Neural cell (in vitro differentiated cells): ENCODE measurements at regions not wholly inside any gene's neighbourhood (a gene's known extent, or its start where the extent isn't known, plus 50 kb on each side); places are given as distances from the start of the nearest gene placed in this dataset.

Experiments
- H2AFZ ChIP-seq: fragments of 200-600, 300-800 bp; sonication (generic), shearing (Covaris generic); 2 replicates; pipeline ENCODE4 v1.6.0; 2014; ENCODE audit warnings: low read depth, mild to moderate bottlenecking, antibody characterized with exemption, low read length, moderate library complexity
- H3F3A ChIP-seq: fragments of 200-600 bp; shearing (Covaris generic); 2 replicates; pipeline ENCODE4 v1.6.1; 2016; ENCODE audit warnings: mild to moderate bottlenecking, moderate library complexity, mixed read lengths, antibody characterized with exemption, low read length; ENCODE audit not compliant: insufficient read depth, poor library complexity, severe bottlenecking
- H3K27ac ChIP-seq: fragments of 200-600, 300-800 bp; sonication (generic), shearing (Covaris generic); 2 replicates; pipeline ENCODE4 v1.5.1; 2014; ENCODE audit warnings: mild to moderate bottlenecking, low read length, moderate library complexity
- H3K27me3 ChIP-seq: fragments of 300-800, 200-600 bp; sonication (generic), shearing (Covaris generic); 2 replicates; pipeline ENCODE4 v1.6.0; 2014; ENCODE audit warnings: mild to moderate bottlenecking, low read depth, low read length, moderate library complexity; ENCODE audit not compliant: insufficient read depth
- H3K36me3 ChIP-seq: fragments of 300-800, 200-600 bp; sonication (generic), shearing (Covaris generic); 2 replicates; pipeline ENCODE4 v1.5.1; 2014; ENCODE audit warnings: mild to moderate bottlenecking, antibody characterized with exemption, low read length, moderate library complexity; ENCODE audit not compliant: insufficient read depth
- H3K4me2 ChIP-seq: fragments of 300-800, 200-600 bp; sonication (generic), shearing (Covaris generic); 2 replicates; pipeline ENCODE4 v1.6.0; 2014; ENCODE audit warnings: mild to moderate bottlenecking, low read length
- H3K4me3 ChIP-seq: fragments of 300-800, 200-600 bp; sonication (generic), shearing (Covaris generic); 2 replicates; pipeline ENCODE4 v1.5.1; 2014; ENCODE audit warnings: mild to moderate bottlenecking, low read length, moderate library complexity
- H3K79me2 ChIP-seq: fragments of 200-600 bp; shearing (Covaris generic); replicated peaks from 2 replicates; pipeline ENCODE4 v1.6.0; 2014; ENCODE audit warnings: mild to moderate bottlenecking, low read length, moderate library complexity; ENCODE audit not compliant: insufficient read depth
- H3K9ac ChIP-seq: fragments of 300-800, 200-600 bp; sonication (generic), shearing (Covaris generic); 2 replicates; pipeline ENCODE4 v1.6.1; 2016; ENCODE audit warnings: mild to moderate bottlenecking, low read length, mixed read lengths
- H3K9me2 ChIP-seq: fragments of 200-600 bp; shearing (Covaris generic); 2 replicates; pipeline ENCODE4 v1.6.1; 2016; ENCODE audit warnings: mild to moderate bottlenecking, low read length, mixed read lengths; ENCODE audit not compliant: insufficient read depth
- H3K9me3 ChIP-seq: fragments of 200-600, 300-800 bp; sonication (generic), shearing (Covaris generic); 2 replicates; pipeline ENCODE4 v1.6.1; 2016; ENCODE audit warnings: mild to moderate bottlenecking, mixed run types, low read length, moderate library complexity, mixed read lengths
- H4K20me1 ChIP-seq: fragments of 200-600 bp; shearing (Covaris generic); 2 replicates; pipeline ENCODE4 v1.6.1; 2016; ENCODE audit warnings: mild to moderate bottlenecking, mixed run types; ENCODE audit not compliant: insufficient read depth
- EP300 ChIP-seq: fragments of 450-650 bp; conservative IDR thresholded peaks from 2 replicates; pipeline ENCODE4 v1.6.1; 2014; ENCODE audit warnings: antibody characterized with exemption, mild to moderate bottlenecking, moderate library complexity; ENCODE audit not compliant: poor library complexity, severe bottlenecking
- EZH2 ChIP-seq: fragments of 200-600, 300-800 bp; shearing (Covaris generic), sonication (generic); IDR thresholded peaks from 2 replicates; pipeline ENCODE4 v1.6.1; 2014; ENCODE audit warnings: antibody characterized with exemption, low read length, borderline replicate concordance, mild to moderate bottlenecking; ENCODE audit not compliant: insufficient read depth, poor library complexity, severe bottlenecking
- MXI1 ChIP-seq: fragments of 450-650 bp; conservative IDR thresholded peaks from 2 replicates; pipeline ENCODE4 v1.6.1; 2014; ENCODE audit warnings: antibody characterized with exemption, mild to moderate bottlenecking; ENCODE audit not compliant: poor library complexity, severe bottlenecking
- POLR2AphosphoS5 ChIP-seq: IDR thresholded peaks from 2 replicates; pipeline ENCODE4 v1.6.1; 2012
- RAD21 ChIP-seq: fragments of 450-650 bp; conservative IDR thresholded peaks from 2 replicates; pipeline ENCODE4 v1.6.1; 2014; ENCODE audit warnings: antibody characterized with exemption, mild to moderate bottlenecking, moderate library complexity
- SMC3 ChIP-seq: fragments of 450-650 bp; conservative IDR thresholded peaks from 2 replicates; pipeline ENCODE4 v1.6.1; 2014; ENCODE audit warnings: antibody characterized with exemption, mild to moderate bottlenecking, moderate library complexity; ENCODE audit not compliant: poor library complexity
- TAF1 ChIP-seq: IDR thresholded peaks from 2 replicates; pipeline ENCODE4 v1.6.1; 2012; ENCODE audit warnings: low read depth
- TF ChIP-seq, protein P1 (sequence below): fragments of 450-650 bp; IDR thresholded peaks from 2 replicates; pipeline ENCODE4 v1.5.1; 2014; ENCODE audit warnings: antibody characterized with exemption, mild to moderate bottlenecking, moderate library complexity; ENCODE audit not compliant: poor library complexity, severe bottlenecking
- TF ChIP-seq, protein P2 (sequence below): IDR thresholded peaks from 2 replicates; pipeline ENCODE4 v1.6.1; 2012; ENCODE audit warnings: borderline replicate concordance

GRCh38 chr9:120291050-120291449, 288.9 kb downstream of the CDK5RAP2 start:
- H3F3A ChIP-seq = no peaks in the 10 kb centered on the region
- H3K36me3 ChIP-seq = no peaks in the 10 kb centered on the region
- no peaks in the 10 kb centered on the region for H4K20me1 ChIP-seq
- no peaks in the 10 kb centered on the region for H3K27me3 ChIP-seq
- no peaks in the 10 kb centered on the region for H3K9me2 ChIP-seq
- H3K27ac ChIP-seq = no peak overlapping the region
- no peaks in the 10 kb centered on the region for H3K79me2 ChIP-seq
- H3K4me2 ChIP-seq = no peak overlapping the region
- TF ChIP-seq EZH2 (no peak), MXI1 (no peak), RAD21 (no peak)
- no peaks in the 10 kb centered on the region for H3K9me3 ChIP-seq
- H3K9ac ChIP-seq = no peak overlapping the region
- H2AFZ ChIP-seq = no peak overlapping the region
- no peak overlapping the region for H3K4me3 ChIP-seq

- H3K9me2 ChIP-seq = no peaks in the 10 kb centered on the region
- no peak overlapping the region for H3K27ac ChIP-seq
- TF ChIP-seq RAD21 (no peak), SMC3 (no peak), TAF1 (no peak), POLR2AphosphoS5 (no peak), MXI1 (no peak), EZH2 (no peak), EP300 (no peak)
- TF ChIP-seq, protein P1, sequence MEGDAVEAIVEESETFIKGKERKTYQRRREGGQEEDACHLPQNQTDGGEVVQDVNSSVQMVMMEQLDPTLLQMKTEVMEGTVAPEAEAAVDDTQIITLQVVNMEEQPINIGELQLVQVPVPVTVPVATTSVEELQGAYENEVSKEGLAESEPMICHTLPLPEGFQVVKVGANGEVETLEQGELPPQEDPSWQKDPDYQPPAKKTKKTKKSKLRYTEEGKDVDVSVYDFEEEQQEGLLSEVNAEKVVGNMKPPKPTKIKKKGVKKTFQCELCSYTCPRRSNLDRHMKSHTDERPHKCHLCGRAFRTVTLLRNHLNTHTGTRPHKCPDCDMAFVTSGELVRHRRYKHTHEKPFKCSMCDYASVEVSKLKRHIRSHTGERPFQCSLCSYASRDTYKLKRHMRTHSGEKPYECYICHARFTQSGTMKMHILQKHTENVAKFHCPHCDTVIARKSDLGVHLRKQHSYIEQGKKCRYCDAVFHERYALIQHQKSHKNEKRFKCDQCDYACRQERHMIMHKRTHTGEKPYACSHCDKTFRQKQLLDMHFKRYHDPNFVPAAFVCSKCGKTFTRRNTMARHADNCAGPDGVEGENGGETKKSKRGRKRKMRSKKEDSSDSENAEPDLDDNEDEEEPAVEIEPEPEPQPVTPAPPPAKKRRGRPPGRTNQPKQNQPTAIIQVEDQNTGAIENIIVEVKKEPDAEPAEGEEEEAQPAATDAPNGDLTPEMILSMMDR = no peak
- TF ChIP-seq, protein P2, sequence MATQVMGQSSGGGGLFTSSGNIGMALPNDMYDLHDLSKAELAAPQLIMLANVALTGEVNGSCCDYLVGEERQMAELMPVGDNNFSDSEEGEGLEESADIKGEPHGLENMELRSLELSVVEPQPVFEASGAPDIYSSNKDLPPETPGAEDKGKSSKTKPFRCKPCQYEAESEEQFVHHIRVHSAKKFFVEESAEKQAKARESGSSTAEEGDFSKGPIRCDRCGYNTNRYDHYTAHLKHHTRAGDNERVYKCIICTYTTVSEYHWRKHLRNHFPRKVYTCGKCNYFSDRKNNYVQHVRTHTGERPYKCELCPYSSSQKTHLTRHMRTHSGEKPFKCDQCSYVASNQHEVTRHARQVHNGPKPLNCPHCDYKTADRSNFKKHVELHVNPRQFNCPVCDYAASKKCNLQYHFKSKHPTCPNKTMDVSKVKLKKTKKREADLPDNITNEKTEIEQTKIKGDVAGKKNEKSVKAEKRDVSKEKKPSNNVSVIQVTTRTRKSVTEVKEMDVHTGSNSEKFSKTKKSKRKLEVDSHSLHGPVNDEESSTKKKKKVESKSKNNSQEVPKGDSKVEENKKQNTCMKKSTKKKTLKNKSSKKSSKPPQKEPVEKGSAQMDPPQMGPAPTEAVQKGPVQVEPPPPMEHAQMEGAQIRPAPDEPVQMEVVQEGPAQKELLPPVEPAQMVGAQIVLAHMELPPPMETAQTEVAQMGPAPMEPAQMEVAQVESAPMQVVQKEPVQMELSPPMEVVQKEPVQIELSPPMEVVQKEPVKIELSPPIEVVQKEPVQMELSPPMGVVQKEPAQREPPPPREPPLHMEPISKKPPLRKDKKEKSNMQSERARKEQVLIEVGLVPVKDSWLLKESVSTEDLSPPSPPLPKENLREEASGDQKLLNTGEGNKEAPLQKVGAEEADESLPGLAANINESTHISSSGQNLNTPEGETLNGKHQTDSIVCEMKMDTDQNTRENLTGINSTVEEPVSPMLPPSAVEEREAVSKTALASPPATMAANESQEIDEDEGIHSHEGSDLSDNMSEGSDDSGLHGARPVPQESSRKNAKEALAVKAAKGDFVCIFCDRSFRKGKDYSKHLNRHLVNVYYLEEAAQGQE = no peak
- H2AFZ ChIP-seq = no peak overlapping the region
- no peak overlapping the region for H3K9ac ChIP-seq
- H3K4me3 ChIP-seq = no peak overlapping the region
- H3K9me3 ChIP-seq = no peaks in the 10 kb centered on the region
- no peaks in the 10 kb centered on the region for H3F3A ChIP-seq
- H3K27me3 ChIP-seq = no peaks in the 10 kb centered on the region
- no peak overlapping the region for H3K4me2 ChIP-seq
- H3K79me2 ChIP-seq = no peaks in the 10 kb centered on the region
- H4K20me1 ChIP-seq = no peaks in the 10 kb centered on the region
- no peaks in the 10 kb centered on the region for H3K36me3 ChIP-seq
These were observed 289.7 kb downstream of the CDK5RAP2 start for GRCh38 chr9:120289990-120290975.
